CD1c-positive myeloid dendritic cell (primary cell): ENCODE measurements at regions not wholly inside any gene's neighbourhood (a gene's known extent, or its start where the extent isn't known, plus 50 kb on each side); places are given as distances from the start of the nearest gene placed in this dataset.
"Not testable (repeated sequence)": the region's sequence is repeated elsewhere in the genome, so short reads cannot be mapped to it uniquely, and the experiment has no call there.

Source experiments
- DNase-seq: peaks from one replicate; pipeline ENCODE4 v3.0.0-alpha.2; 2016; ENCODE audit errors: extremely low spot score

DNA sequence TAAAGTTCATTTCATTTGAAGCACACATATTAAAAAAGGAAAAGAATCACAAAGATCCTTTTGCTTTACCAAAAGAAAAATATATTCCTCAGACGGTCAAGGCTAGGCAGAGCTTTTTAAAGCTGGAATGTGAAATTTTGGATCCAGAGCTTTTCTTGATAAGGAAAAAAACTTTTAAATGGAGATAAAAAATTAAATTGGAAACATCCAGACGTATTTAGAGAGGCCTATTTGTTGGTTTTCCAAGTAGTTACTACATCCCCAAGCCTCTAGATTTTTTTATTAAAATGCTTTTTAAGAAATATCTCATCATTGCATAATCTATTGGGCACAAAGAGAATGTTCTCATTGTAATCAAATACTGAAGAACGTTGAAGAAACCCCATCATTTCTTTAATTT lies 385.7 kb upstream of the CITED2 start:
- DNase-seq = no peak

- DNase-seq = no peak
These were observed 384.6 kb upstream of the CITED2 start for GRCh38 chr6:139759086-139759485.

DNA sequence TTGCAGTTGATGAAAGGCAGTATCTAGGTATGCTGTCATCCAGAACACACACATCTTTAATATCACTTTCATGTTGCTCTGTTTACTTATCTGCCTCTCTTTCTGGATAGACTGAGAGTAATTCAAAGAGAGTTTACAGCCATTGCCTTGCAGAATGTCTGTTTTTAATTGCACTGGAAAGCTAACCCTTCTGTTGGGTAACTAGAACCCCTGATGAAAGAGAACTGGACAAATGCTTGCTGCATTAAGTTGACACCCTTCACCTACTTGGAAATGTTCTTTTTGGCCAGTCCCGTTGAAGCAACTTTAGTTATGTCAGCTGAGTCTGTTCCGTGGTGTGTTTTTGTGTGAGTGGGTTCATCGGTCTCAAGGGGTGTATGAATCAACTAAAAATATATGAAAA lies 383.8 kb upstream of the CITED2 start:
- peak; percentile 11 for DNase-seq

- DNase-seq = no peak
These were observed 383.3 kb upstream of the CITED2 start for GRCh38 chr6:139757784-139758183.

DNA sequence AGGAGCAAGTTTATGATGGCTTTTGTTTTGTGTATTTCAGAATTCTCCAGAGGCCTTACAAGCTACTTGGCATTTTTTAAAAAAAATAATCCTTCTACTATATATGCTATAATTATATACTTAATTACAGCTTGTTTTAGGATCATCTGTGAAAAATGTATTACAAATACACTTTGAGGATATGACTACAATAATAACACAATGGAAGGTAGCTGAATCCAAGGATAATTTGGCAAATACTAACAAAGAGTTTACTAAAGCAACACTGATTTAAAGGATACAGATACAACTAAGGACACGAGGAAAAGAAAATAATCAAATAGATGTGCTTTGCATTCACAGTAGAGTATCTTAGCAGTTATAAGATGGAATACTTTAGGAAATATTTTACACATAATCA lies 381.9 kb upstream of the CITED2 start:
- DNase-seq = no peak

- DNase-seq = peak; percentile 18
These were observed 380.7 kb upstream of the CITED2 start for GRCh38 chr6:139754898-139755775.

DNA sequence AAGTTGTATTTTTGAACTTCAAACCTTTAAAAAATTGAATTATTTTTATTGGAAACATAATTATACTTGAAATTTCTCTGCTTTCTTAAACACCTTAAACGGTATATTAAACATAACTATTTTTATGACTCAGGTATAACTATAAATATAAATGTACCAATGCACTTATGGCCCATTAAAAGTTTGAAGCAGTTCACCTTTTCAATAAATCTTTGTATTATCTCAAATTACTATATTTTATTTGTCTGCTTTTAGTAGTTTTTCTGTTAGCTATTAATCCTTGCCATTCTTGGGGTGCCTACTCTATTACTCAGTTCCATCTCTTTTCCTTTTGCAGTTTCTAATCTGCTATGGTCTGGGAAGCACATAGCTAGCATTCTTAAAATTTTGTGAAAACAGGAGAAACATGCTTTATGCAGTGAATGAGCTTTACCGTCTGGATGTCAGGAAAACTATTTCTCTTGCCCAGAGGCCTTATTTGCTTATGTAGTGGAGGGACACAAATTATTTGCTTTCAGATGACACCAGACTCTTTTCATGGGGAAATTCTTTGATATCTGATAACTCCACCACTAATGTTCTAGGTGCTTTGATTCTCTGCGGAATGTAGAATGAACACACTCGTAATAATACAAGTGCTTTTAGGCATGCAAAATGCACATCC lies 378.9 kb upstream of the CITED2 start:
- DNase-seq = no peak

GRCh38 chr6:139752086-139752485 lies 377.6 kb upstream of the CITED2 start:
- DNase-seq = no peak

DNA sequence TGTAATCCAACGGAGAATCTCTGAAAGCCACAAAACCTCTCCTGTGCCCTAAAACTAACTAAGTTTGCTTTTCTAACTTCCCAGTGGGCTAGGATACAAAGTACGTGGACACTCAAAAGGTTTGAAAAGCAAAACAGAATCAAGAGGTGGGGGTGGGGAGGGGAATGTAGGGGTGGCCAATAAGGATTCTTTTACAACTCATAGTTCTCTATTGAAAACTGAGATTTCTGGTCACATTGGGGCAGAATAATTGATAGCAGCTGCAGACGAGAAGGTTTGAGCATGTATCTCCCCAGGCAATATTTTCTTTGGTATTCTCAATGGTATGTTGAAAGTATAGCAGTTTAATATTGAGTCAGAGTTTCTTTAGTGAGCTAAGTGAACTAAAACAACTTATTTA lies 376.7 kb upstream of the CITED2 start:
- DNase-seq = no peak

DNA sequence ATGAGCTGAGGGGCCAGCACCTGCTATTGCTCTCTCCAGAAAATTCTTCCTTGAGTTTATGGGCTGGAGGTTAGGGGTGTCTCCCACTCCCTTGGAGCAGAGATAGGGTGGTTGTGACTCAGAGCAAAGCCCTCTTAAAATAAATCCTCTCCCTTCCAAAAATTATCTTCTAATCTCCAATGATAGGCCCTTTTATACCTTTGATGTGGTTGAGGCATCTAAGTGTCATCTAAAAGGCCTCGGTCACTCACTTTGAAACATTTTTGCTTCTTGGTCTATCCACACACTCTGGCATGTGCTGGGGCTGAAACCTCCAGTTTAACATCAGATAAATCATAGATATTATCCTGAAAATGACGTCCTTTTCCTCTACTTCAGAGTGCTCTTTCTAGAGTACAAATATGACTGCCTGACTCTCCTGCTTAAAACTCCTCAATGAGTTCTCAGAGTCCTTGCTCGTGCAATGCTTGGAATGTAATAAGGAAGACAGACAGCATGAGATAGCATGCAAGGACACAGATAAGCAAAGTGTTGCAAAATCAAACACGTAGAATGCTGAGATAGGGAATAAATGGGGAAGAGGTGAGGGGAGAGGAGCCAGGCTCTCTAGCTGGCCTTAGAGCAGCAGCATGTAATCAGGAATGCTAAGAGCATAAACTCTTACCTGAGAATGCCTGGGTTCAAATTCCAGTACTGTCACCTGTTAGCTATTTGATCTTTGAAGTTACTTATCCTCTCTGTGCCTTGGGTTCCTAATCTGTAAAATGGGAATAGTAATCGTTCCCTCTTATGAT lies 374.1 kb upstream of the CITED2 start:
- no peak for DNase-seq

DNA sequence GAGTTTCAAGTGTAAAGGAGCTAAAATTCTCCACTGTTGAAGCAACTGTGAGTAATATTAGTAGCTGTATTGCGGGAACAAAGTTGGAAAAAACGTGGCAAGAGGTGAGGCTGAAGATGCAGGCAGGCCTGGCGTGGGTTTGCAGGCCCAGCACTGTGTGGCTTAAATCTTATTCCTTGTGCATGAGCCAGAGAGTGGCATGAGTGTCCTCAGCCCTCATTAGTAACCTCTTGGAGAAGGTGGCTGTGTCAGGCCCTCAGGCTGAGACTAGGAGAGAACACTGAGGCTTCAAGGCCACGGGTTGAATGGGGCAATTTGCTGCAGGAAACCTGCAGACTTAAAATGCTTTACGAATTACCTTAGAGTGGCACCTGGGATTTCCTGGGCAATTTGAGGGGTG lies 372.7 kb upstream of the CITED2 start:
- DNase-seq = no peak

- DNase-seq = no peak
These were observed 370.4 kb upstream of the CITED2 start for GRCh38 chr6:139744891-139745290.

DNA sequence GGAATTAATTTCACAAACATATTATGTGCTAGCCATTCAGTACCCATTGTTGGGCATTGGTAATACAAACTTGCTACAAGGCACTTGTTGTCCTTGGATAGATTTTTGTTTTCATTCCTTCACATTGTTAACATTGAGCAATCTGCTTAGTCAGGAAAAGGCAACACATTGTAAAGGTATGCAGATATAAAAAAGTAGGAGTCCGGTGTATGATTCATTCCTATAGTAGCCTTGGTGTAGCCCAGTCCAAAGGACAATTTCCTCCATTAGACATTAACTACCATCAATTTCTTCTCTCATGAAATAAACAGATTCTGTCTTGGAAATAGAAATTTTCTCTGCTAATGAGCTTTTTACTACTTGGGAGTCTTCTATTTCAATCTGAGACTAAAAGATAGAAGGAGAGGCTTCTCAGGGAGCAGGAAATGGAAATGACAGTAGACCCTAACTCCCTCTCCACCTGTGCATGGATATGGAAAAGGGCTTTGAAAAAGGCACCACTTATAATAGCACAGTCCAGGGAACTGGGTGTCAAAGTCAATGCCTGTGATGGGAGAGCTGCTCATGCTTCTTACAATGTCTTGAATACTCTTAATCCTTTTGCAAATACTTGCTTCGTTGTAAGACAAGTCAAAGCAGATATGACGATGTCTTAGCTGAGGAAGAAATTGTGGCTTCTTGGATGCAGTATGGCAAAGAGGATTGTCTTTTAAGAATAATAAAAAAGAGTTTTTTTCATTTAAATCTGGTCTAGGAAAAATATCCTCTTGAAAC lies 369.4 kb upstream of the CITED2 start:
- no peak for DNase-seq

GRCh38 chr6:139742671-139743070 lies 368.2 kb upstream of the CITED2 start:
- no peak for DNase-seq

DNA sequence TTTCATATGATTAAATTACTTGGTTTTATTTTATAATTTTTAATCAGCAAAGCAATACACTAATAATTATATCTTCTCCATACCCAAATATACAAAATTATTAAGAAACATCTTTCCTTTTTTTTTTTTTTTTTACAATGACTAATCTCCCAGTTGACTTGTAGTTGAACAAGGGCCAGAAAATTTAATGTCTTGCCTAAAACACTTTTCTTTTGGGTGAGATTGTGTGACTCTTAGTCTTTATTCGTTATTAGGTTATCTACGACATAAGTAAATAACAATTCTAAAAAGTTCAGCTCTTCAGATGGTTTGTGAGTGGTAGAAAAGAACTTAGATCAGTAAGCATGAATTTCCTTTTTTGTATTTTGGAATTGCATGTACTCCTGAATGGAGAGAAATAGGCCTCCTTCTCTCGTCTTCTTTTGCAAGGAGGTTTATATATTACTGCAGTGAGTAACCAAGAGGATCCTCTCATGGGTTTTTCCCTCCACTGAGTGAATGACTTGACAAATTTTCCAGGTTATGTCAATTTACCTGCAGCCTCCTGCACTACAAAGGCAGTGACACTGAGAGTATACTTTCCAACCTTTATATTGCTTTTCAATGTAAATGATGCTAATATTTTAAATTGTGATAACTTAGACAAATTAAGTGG lies 364.5 kb upstream of the CITED2 start:
- DNase-seq = no peak

DNA sequence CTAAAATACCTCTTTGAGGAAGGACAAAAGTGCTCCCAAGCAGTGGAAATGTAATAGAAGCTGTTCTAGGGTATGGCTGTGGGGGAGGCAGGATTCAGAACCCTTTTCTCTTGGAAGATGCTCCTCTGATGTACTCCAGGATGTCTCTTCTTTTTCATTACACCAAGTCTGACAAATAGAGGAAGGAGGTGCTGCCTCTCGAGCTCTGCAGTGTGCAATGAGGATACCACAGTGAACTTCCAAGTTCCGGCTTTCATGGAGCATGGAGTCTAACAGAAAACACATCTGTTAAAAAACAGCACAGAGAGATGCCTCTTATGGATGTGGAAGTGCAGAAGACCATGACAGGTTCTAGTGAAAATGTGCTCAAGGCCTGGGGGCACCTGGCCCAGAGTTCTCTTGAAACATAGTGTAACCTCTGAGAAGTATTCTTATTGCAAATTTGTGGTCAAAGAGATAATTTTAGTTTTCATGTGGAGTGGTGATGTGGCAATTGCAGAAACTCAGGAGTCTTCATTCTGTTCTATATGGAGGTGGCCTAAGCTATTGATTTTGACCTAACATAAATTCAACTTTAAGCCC lies 362.0 kb upstream of the CITED2 start:
- peak; percentile 27 for DNase-seq

- no peak for DNase-seq
These were observed 358.0 kb upstream of the CITED2 start for GRCh38 chr6:139732451-139732850.

- DNase-seq = no peak
These were observed 356.0 kb upstream of the CITED2 start for GRCh38 chr6:139730340-139730974.

GRCh38 chr6:139728876-139729427 lies 354.5 kb upstream of the CITED2 start:
- DNase-seq = no peak

- DNase-seq = not testable (repeated sequence)
These were observed 351.8 kb upstream of the CITED2 start for GRCh38 chr6:139726272-139726671.
